ENCODE measurements at regions not wholly inside any gene's neighbourhood (a gene's known extent, or its start where the extent isn't known, plus 50 kb on each side); places are given as distances from the start of the nearest gene placed in this dataset.

- DNase-seq (no peak), ATAC-seq (no peak)
- no peaks in the 10 kb centered on the region for H3K9me3 Mint-ChIP-seq (ENCODE audit: low read depth)
- CTCF ChIA-PET = interaction anchor here (1.1 kb wide), 1 partner anchor 31 kb away, joined by 4 read pairs; no protein-coding TSS in a partner anchor
- H3K4me1 Mint-ChIP-seq = no peaks in the 10 kb centered on the region
- no peaks in the 10 kb centered on the region for H3K27me3 Mint-ChIP-seq
- no peak overlapping the region for H3K4me3 Mint-ChIP-seq
- H3K27ac Mint-ChIP-seq = no peak overlapping the region
- no peaks in the 10 kb centered on the region for H3K36me3 Mint-ChIP-seq
These were observed 123.7 kb upstream of the DHRS4 start for GRCh38 chr14:23829736-23830471.

- Mint-ChIP-seq H3K27ac (no peak overlapping the region), H3K4me1 (no peaks in the 10 kb centered on the region)
- CTCF ChIA-PET = no interaction called here
These were observed 122.0 kb upstream of the DHRS4 start for GRCh38 chr14:23831596-23831995.

GRCh38 chr14:23861666-23862065 lies 91.9 kb upstream of the DHRS4 start:
- CTCF ChIA-PET = no interaction called here
- Mint-ChIP-seq H3K4me1 (no peaks in the 10 kb centered on the region), H3K27ac (no peak overlapping the region), H3K4me3 (no peak overlapping the region), H3K36me3 (no peaks in the 10 kb centered on the region), H3K9me3 (ENCODE audit: low read depth) (no peaks in the 10 kb centered on the region), H3K27me3 (peaks cover 14% of the 10 kb centered on the region)
- no peak for ATAC-seq
- DNase-seq = no peak

More at GRCh38 chr14:23831596-23831995, 122.0 kb upstream of the DHRS4 start:
- no peaks in the 10 kb centered on the region for H3K36me3 Mint-ChIP-seq
- no peaks in the 10 kb centered on the region for H3K27me3 Mint-ChIP-seq
- no peak for ATAC-seq
- no peak overlapping the region for H3K4me3 Mint-ChIP-seq
- H3K9me3 Mint-ChIP-seq (ENCODE audit: low read depth) = no peaks in the 10 kb centered on the region
- peak; percentile 45 for DNase-seq

GRCh38 chr14:23862513-23862912 lies 91.1 kb upstream of the DHRS4 start:
- no peaks in the 10 kb centered on the region for H3K36me3 Mint-ChIP-seq

GRCh38 chr14:23863836-23864235 lies 89.7 kb upstream of the DHRS4 start:
- Mint-ChIP-seq H3K27ac (no peak overlapping the region), H3K27me3 (peaks cover 16% of the 10 kb centered on the region), H3K4me3 (no peak overlapping the region), H3K4me1 (no peaks in the 10 kb centered on the region), H3K36me3 (no peaks in the 10 kb centered on the region), H3K9me3 (ENCODE audit: low read depth) (no peaks in the 10 kb centered on the region)
- no peak for DNase-seq
- no peak for ATAC-seq
- CTCF ChIA-PET = no interaction called here

More at GRCh38 chr14:23862513-23862912, 91.1 kb upstream of the DHRS4 start:
- Mint-ChIP-seq H3K27ac (no peak overlapping the region), H3K4me1 (no peaks in the 10 kb centered on the region), H3K4me3 (no peak overlapping the region), H3K9me3 (ENCODE audit: low read depth) (no peaks in the 10 kb centered on the region), H3K27me3 (peaks cover 15% of the 10 kb centered on the region)
- DNase-seq (no peak), ATAC-seq (no peak)
- CTCF ChIA-PET = no interaction called here

- no peaks in the 10 kb centered on the region for H3K36me3 Mint-ChIP-seq
- H3K4me1 Mint-ChIP-seq = no peaks in the 10 kb centered on the region
- H3K27me3 Mint-ChIP-seq = peaks cover 15% of the 10 kb centered on the region
- H3K27ac Mint-ChIP-seq = no peak overlapping the region
- ATAC-seq (no peak), DNase-seq (no peak)
- H3K9me3 Mint-ChIP-seq (ENCODE audit: low read depth) = no peaks in the 10 kb centered on the region
- CTCF ChIA-PET = no interaction called here
- H3K4me3 Mint-ChIP-seq = no peak overlapping the region
These were observed 89.3 kb upstream of the DHRS4 start for GRCh38 chr14:23864259-23864658.

GRCh38 chr14:23864861-23865260 lies 88.7 kb upstream of the DHRS4 start:
- peaks cover 17% of the 10 kb centered on the region for H3K27me3 Mint-ChIP-seq

GRCh38 chr14:23865502-23865901 lies 88.1 kb upstream of the DHRS4 start:
- no peak for DNase-seq
- Mint-ChIP-seq H3K36me3 (no peaks in the 10 kb centered on the region), H3K4me1 (no peaks in the 10 kb centered on the region), H3K27ac (no peak overlapping the region), H3K4me3 (no peak overlapping the region), H3K9me3 (ENCODE audit: low read depth) (no peaks in the 10 kb centered on the region), H3K27me3 (peaks cover 21% of the 10 kb centered on the region)
- no peak for ATAC-seq
- CTCF ChIA-PET = no interaction called here

More at GRCh38 chr14:23864861-23865260, 88.7 kb upstream of the DHRS4 start:
- Mint-ChIP-seq H3K9me3 (ENCODE audit: low read depth) (no peaks in the 10 kb centered on the region), H3K27ac (no peak overlapping the region), H3K4me3 (no peak overlapping the region), H3K4me1 (no peaks in the 10 kb centered on the region), H3K36me3 (no peaks in the 10 kb centered on the region)
- no peak for DNase-seq
- no peak for ATAC-seq
- CTCF ChIA-PET = no interaction called here

- Mint-ChIP-seq H3K27me3 (peaks cover 25% of the 10 kb centered on the region), H3K4me3 (no peak overlapping the region), H3K36me3 (no peaks in the 10 kb centered on the region), H3K27ac (no peak overlapping the region), H3K9me3 (ENCODE audit: low read depth) (no peaks in the 10 kb centered on the region), H3K4me1 (no peaks in the 10 kb centered on the region)
- CTCF ChIA-PET = no interaction called here
- ATAC-seq (no peak), DNase-seq (no peak)
These were observed 87.3 kb upstream of the DHRS4 start for GRCh38 chr14:23866269-23866668.

GRCh38 chr14:23869078-23869719 lies 84.4 kb upstream of the DHRS4 start:
- DNase-seq = no peak
- Mint-ChIP-seq H3K4me1 (no peaks in the 10 kb centered on the region), H3K36me3 (peaks cover 2% of the 10 kb centered on the region), H3K4me3 (no peak overlapping the region), H3K27me3 (peaks cover 19% of the 10 kb centered on the region), H3K9me3 (ENCODE audit: low read depth) (no peaks in the 10 kb centered on the region), H3K27ac (no peak overlapping the region)
- no peak for ATAC-seq
- CTCF ChIA-PET = no interaction called here

- H3K9me3 Mint-ChIP-seq (ENCODE audit: low read depth) = no peaks in the 10 kb centered on the region
- H3K4me3 Mint-ChIP-seq = no peak overlapping the region
- no peak overlapping the region for H3K27ac Mint-ChIP-seq
- CTCF ChIA-PET = no interaction called here
- ATAC-seq (no peak), DNase-seq (no peak)
- no peaks in the 10 kb centered on the region for H3K27me3 Mint-ChIP-seq
- H3K4me1 Mint-ChIP-seq = peaks cover 16% of the 10 kb centered on the region
- H3K36me3 Mint-ChIP-seq = peaks cover 2% of the 10 kb centered on the region
These were observed 77.3 kb upstream of the DHRS4 start for GRCh38 chr14:23876160-23876750.

GRCh38 chr14:23877111-23877510 lies 76.5 kb upstream of the DHRS4 start:
- peaks cover 2% of the 10 kb centered on the region for H3K36me3 Mint-ChIP-seq
- H3K4me1 Mint-ChIP-seq = peaks cover 16% of the 10 kb centered on the region
- ATAC-seq = peak; percentile 47
- peak overlapping the region; percentile 7 for H3K4me3 Mint-ChIP-seq
- no peak for DNase-seq
- CTCF ChIA-PET = no interaction called here
- no peaks in the 10 kb centered on the region for H3K27me3 Mint-ChIP-seq
- H3K9me3 Mint-ChIP-seq (ENCODE audit: low read depth) = no peaks in the 10 kb centered on the region
- H3K27ac Mint-ChIP-seq = peak overlapping the region; percentile 59

GRCh38 chr14:23877538-23878180 lies 75.9 kb upstream of the DHRS4 start:
- Mint-ChIP-seq H3K4me1 (peaks cover 16% of the 10 kb centered on the region), H3K27me3 (no peaks in the 10 kb centered on the region), H3K36me3 (peaks cover 2% of the 10 kb centered on the region), H3K4me3 (no peak overlapping the region), H3K27ac (peak overlapping the region; percentile 59), H3K9me3 (ENCODE audit: low read depth) (no peaks in the 10 kb centered on the region)
- CTCF ChIA-PET = no interaction called here
- DNase-seq = peak; percentile 50
- peak; percentile 64 for ATAC-seq

- DNase-seq (no peak), ATAC-seq (no peak)
- peaks cover 16% of the 10 kb centered on the region for H3K4me1 Mint-ChIP-seq
- H3K9me3 Mint-ChIP-seq (ENCODE audit: low read depth) = no peaks in the 10 kb centered on the region
- H3K36me3 Mint-ChIP-seq = no peaks in the 10 kb centered on the region
- peaks cover 9% of the 10 kb centered on the region for H3K27me3 Mint-ChIP-seq
- CTCF ChIA-PET = no interaction called here
- no peak overlapping the region for H3K27ac Mint-ChIP-seq
- no peak overlapping the region for H3K4me3 Mint-ChIP-seq
These were observed 72.3 kb upstream of the DHRS4 start for GRCh38 chr14:23881282-23881681.

All from activated CD8-positive, alpha-beta memory T cell treated with anti-CD3 and anti-CD28 coated beads, Interleukin-2, amount 10 ng/mL, durations not matched to agents 7 days and 5 days (primary cell).